Femur (tissue), 1 donor: ENCODE measurements at regions not wholly inside any gene's neighbourhood (a gene's known extent, or its start where the extent isn't known, plus 50 kb on each side); places are given as distances from the start of the nearest gene placed in this dataset.
"Not testable (repeated sequence)": the region's sequence is repeated elsewhere in the genome, so short reads cannot be mapped to it uniquely, and the experiment has no call there.

Source experiments
- DNase-seq: peaks from one replicate; pipeline ENCODE4 v3.0.0-alpha.2; 2017

- no peak for DNase-seq
Measured at GRCh38 chr15:81899024-81899423, 146.8 kb downstream of the MEX3B start.

- DNase-seq = no peak
Measured at GRCh38 chr15:81897057-81897677, 148.7 kb downstream of the MEX3B start.

- no peak for DNase-seq
Measured at GRCh38 chr15:81896356-81896755, 149.5 kb downstream of the MEX3B start.

GRCh38 chr15:81895723-81896122 is 150.1 kb downstream of the MEX3B start:
- no peak for DNase-seq

GRCh38 chr15:81894061-81894460 is 151.8 kb downstream of the MEX3B start:
- DNase-seq = no peak

GRCh38 chr15:81893182-81893835 is 152.5 kb downstream of the MEX3B start:
- DNase-seq = no peak

- DNase-seq = no peak
Measured at GRCh38 chr15:81890496-81890895, 155.3 kb downstream of the MEX3B start.

- no peak for DNase-seq
Measured at GRCh38 chr15:81889485-81889881, 156.3 kb downstream of the MEX3B start.

GRCh38 chr15:81888748-81889484 is 156.9 kb downstream of the MEX3B start:
- DNase-seq = no peak

GRCh38 chr15:81887912-81888311 is 157.9 kb downstream of the MEX3B start:
- peak; percentile 49 for DNase-seq

- DNase-seq = not testable (repeated sequence)
Measured at GRCh38 chr15:81887188-81887587, 158.6 kb downstream of the MEX3B start.

GRCh38 chr15:81886591-81886990 is 159.2 kb downstream of the MEX3B start:
- no peak for DNase-seq

- DNase-seq = no peak
Measured at GRCh38 chr15:81886080-81886479, 159.7 kb downstream of the MEX3B start.

GRCh38 chr15:81885135-81885534 is 160.7 kb downstream of the MEX3B start:
- DNase-seq = no peak

- DNase-seq = no peak
Measured at GRCh38 chr15:81882504-81882903, 163.3 kb downstream of the MEX3B start.

- DNase-seq = no peak
Measured at GRCh38 chr15:81880833-81881232, 165.0 kb downstream of the MEX3B start.

GRCh38 chr15:81880314-81880713 is 165.5 kb downstream of the MEX3B start:
- DNase-seq = no peak

- not testable (repeated sequence) for DNase-seq
Measured at GRCh38 chr15:81875717-81876116, 170.1 kb downstream of the MEX3B start.

- not testable (repeated sequence) for DNase-seq
Measured at GRCh38 chr15:81870746-81871106, 175.1 kb downstream of the MEX3B start.

- DNase-seq = not testable (repeated sequence)
Measured at GRCh38 chr15:81870062-81870745, 175.6 kb downstream of the MEX3B start.

GRCh38 chr15:81869161-81869954 is 176.5 kb downstream of the MEX3B start:
- DNase-seq = no peak

GRCh38 chr15:81865850-81866537 is 179.8 kb downstream of the MEX3B start:
- no peak for DNase-seq
